IMR-90 (cell line): ENCODE measurements at regions not wholly inside any gene's neighbourhood (a gene's known extent, or its start where the extent isn't known, plus 50 kb on each side); places are given as distances from the start of the nearest gene placed in this dataset.
A peak's percentile ranks its signal among the peaks of the same experiment; 100 is the strongest.

Source experiments
- ATAC-seq: fragments of 200-7000 bp; cut with Tn5 transposase; 2 replicates; pipeline ENCODE4 v1.9.1; 2020; ENCODE audit warnings: low read depth, mild to moderate bottlenecking, moderate library complexity
- BruUV-seq: library from RNA; stranded (reverse); fragments of 400-500 nt; replicated peaks from 2 replicates; lab custom pipeline; 2021; lab: Mats Ljungman, UMichigan
- CTCF ChIA-PET: fragments of 300-600 bp; formaldehyde crosslinking; extraction: SDS; loops from one replicate; lab custom pipeline; 2021; ENCODE audit warnings: antibody characterized with exemption; lab: Yijun Ruan, JAX
- POLR2A ChIA-PET: fragments of 300-600 bp; sonication (Branson Sonifier 250); formaldehyde crosslinking; loops from one replicate; lab custom pipeline; 2022; ENCODE audit warnings: antibody characterized with exemption; ENCODE audit not compliant: unreplicated experiment; lab: Charles Lee
- DNase-seq: peaks from one replicate; pipeline ENCODE4 v3.0.0; 2013
- H2AFZ ChIP-seq: replicated peaks from 2 replicates; pipeline ENCODE3; 2013; ENCODE audit warnings: low read length, mild to moderate bottlenecking; ENCODE audit not compliant: poor library complexity
- H2AK5ac ChIP-seq: 2 replicates; pipeline ENCODE4 v1.6.1; 2013; ENCODE audit warnings: low read depth, low read length, inconsistent platforms
- H2AK9ac ChIP-seq: replicated peaks from 2 replicates; pipeline ENCODE3; 2013; ENCODE audit warnings: mild to moderate bottlenecking, low read depth, low read length, moderate library complexity; ENCODE audit not compliant: poor library complexity
- H2BK120ac ChIP-seq: 2 replicates; pipeline ENCODE4 v1.6.1; 2013; ENCODE audit warnings: low read depth, low read length, inconsistent platforms
- H2BK15ac ChIP-seq: 3 replicates; pipeline ENCODE4 v1.6.1; 2013; ENCODE audit warnings: low read depth, low read length, inconsistent platforms
- H2BK20ac ChIP-seq: 2 replicates; pipeline ENCODE4 v1.6.1; 2013; ENCODE audit warnings: low read depth, mild to moderate bottlenecking, inconsistent platforms, low read length, moderate library complexity
- H2BK5ac ChIP-seq: 2 replicates; pipeline ENCODE4 v1.6.1; 2013; ENCODE audit warnings: mild to moderate bottlenecking, low read depth, low read length, inconsistent platforms; ENCODE audit not compliant: poor library complexity, severe bottlenecking
- H3K14ac ChIP-seq: replicated peaks from 2 replicates; pipeline ENCODE4 v1.6.1; 2013; ENCODE audit warnings: low read depth, low read length, inconsistent platforms
- H3K18ac ChIP-seq: 2 replicates; pipeline ENCODE4 v1.6.1; 2013; ENCODE audit warnings: low read depth, low read length, control low read depth
- H3K23ac ChIP-seq: 2 replicates; pipeline ENCODE4 v1.6.1; 2013; ENCODE audit warnings: low read depth, low read length, inconsistent platforms
- H3K27ac ChIP-seq: 2 replicates; pipeline ENCODE4 v1.5.1; 2013; ENCODE audit warnings: mild to moderate bottlenecking, control low read depth, low read length; ENCODE audit not compliant: insufficient read depth
- H3K27me3 ChIP-seq: 2 replicates; pipeline ENCODE4 v1.6.1; 2013; ENCODE audit warnings: low read length; ENCODE audit not compliant: control insufficient read depth, insufficient read depth
- H3K36me3 ChIP-seq: 2 replicates; pipeline ENCODE4 v1.6.1; 2013; ENCODE audit warnings: low read length, mixed read lengths; ENCODE audit not compliant: control insufficient read depth, insufficient read depth
- H3K4ac ChIP-seq: 2 replicates; pipeline ENCODE4 v1.6.1; 2013; ENCODE audit warnings: low read depth, low read length, inconsistent platforms
- H3K4me1 ChIP-seq: 2 replicates; pipeline ENCODE4 v1.6.1; 2013; ENCODE audit warnings: low read length, mixed read lengths; ENCODE audit not compliant: control insufficient read depth, insufficient read depth
- H3K4me2 ChIP-seq: 2 replicates; pipeline ENCODE4 v1.6.1; 2013; ENCODE audit warnings: low read depth, mild to moderate bottlenecking, control low read depth, low read length, moderate library complexity
- H3K4me3 ChIP-seq: 2 replicates; pipeline ENCODE4 v1.5.1; 2013; ENCODE audit warnings: low read depth, mild to moderate bottlenecking, control low read depth, low read length, moderate library complexity; ENCODE audit not compliant: insufficient read depth
- H3K56ac ChIP-seq: 2 replicates; pipeline ENCODE4 v1.6.1; 2013; ENCODE audit warnings: low read length, inconsistent platforms; ENCODE audit not compliant: insufficient read depth; ENCODE audit errors: extremely low read depth
- H3K79me1 ChIP-seq, 2 experiments: 2 replicates each; pipeline ENCODE4 v1.6.1; 2013; ENCODE audit warnings: low read length in 2 of 2, inconsistent platforms in 1 of 2, low read depth in 1 of 2
- H3K9ac ChIP-seq: 2 replicates; pipeline ENCODE4 v1.6.1; 2013; ENCODE audit warnings: low read depth, low read length, control low read depth
- H3K9me1 ChIP-seq: 2 replicates; pipeline ENCODE4 v1.6.1; 2013; ENCODE audit warnings: low read length, inconsistent platforms; ENCODE audit not compliant: insufficient read depth
- H3K9me3 ChIP-seq: 2 replicates; pipeline ENCODE4 v1.6.1; 2013; ENCODE audit warnings: low read length; ENCODE audit not compliant: control insufficient read depth, insufficient read depth
- H4K20me1 ChIP-seq: 2 replicates; pipeline ENCODE4 v1.6.1; 2013; ENCODE audit warnings: low read length, inconsistent platforms; ENCODE audit not compliant: insufficient read depth
- H4K5ac ChIP-seq: 2 replicates; pipeline ENCODE4 v1.6.1; 2013; ENCODE audit warnings: mild to moderate bottlenecking, low read depth, low read length, control low read depth
- H4K8ac ChIP-seq, 2 experiments: 2 replicates each; pipeline ENCODE4 v1.6.1; 2013; ENCODE audit warnings: low read depth in 2 of 2, low read length in 2 of 2, control low read depth in 1 of 2, inconsistent platforms in 1 of 2
- H4K91ac ChIP-seq: 2 replicates; pipeline ENCODE4 v1.6.1; 2013; ENCODE audit warnings: low read depth, low read length, inconsistent platforms; ENCODE audit not compliant: insufficient read depth
- BHLHE40 ChIP-seq: fragments of 150-350 bp; IDR thresholded peaks from 2 replicates; pipeline ENCODE4 v1.6.1; 2016; ENCODE audit warnings: mild to moderate bottlenecking, low read depth, low read length
- CEBPB ChIP-seq: IDR thresholded peaks from 2 replicates; pipeline ENCODE4 v1.6.1; 2012; ENCODE audit warnings: low read depth, low read length, improper control_type of control experiment
- CHD1 ChIP-seq: IDR thresholded peaks from 2 replicates; pipeline ENCODE4 v1.6.1; 2012; ENCODE audit warnings: low read depth, low read length, improper control_type of control experiment
- CTCF ChIP-seq: conservative IDR thresholded peaks from 2 replicates; pipeline ENCODE4 v1.5.1; 2012; ENCODE audit warnings: mild to moderate bottlenecking, low read depth, low read length, improper control_type of control experiment
- FOS ChIP-seq: fragments of 150-350 bp; IDR thresholded peaks from 2 replicates; pipeline ENCODE4 v1.6.1; 2016; ENCODE audit warnings: low read depth, low read length
- MAFK ChIP-seq: IDR thresholded peaks from 2 replicates; pipeline ENCODE4 v1.6.1; 2012; ENCODE audit warnings: low read depth, low read length, improper control_type of control experiment
- MAZ ChIP-seq: IDR thresholded peaks from 2 replicates; pipeline ENCODE4 v1.6.1; 2012; ENCODE audit warnings: low read depth, mild to moderate bottlenecking, low read length, improper control_type of control experiment, moderate library complexity, borderline replicate concordance
- MXI1 ChIP-seq: IDR thresholded peaks from 2 replicates; pipeline ENCODE4 v1.6.1; 2012; ENCODE audit warnings: low read depth, mild to moderate bottlenecking, low read length, moderate library complexity, borderline replicate concordance
- NFE2L2 ChIP-seq: fragments of 150-350 bp; IDR thresholded peaks from 2 replicates; pipeline ENCODE4 v1.6.1; 2016; ENCODE audit warnings: low read depth, mild to moderate bottlenecking, low read length
- POLR2A ChIP-seq: IDR thresholded peaks from 2 replicates; pipeline ENCODE4 v1.6.1; 2012; ENCODE audit warnings: mild to moderate bottlenecking, low read depth, low read length
- RAD21 ChIP-seq: IDR thresholded peaks from 2 replicates; pipeline ENCODE4 v1.6.1; 2012; ENCODE audit warnings: low read length, improper control_type of control experiment
- RCOR1 ChIP-seq: IDR thresholded peaks from 2 replicates; pipeline ENCODE4 v1.6.1; 2012; ENCODE audit warnings: mild to moderate bottlenecking, low read length, improper control_type of control experiment; ENCODE audit not compliant: insufficient replicate concordance
- RFX5 ChIP-seq: IDR thresholded peaks from 2 replicates; pipeline ENCODE4 v1.8.0; 2012; ENCODE audit warnings: low read depth, mild to moderate bottlenecking, low read length, moderate library complexity
- SMC3 ChIP-seq: fragments of 150-350 bp; IDR thresholded peaks from 2 replicates; pipeline ENCODE4 v1.6.1; 2016; ENCODE audit warnings: low read depth, mild to moderate bottlenecking, antibody characterized with exemption, low read length, moderate library complexity
- WGBS, 2 experiments: methylation state at CpG; one replicate each; pipeline versions ENCODE4 v1.1.5 to v1.1.7; 2013; ENCODE audit warnings: missing lambda C conversion rate in 2 of 2; ENCODE audit not compliant: insufficient read length in 1 of 2; ENCODE audit errors: extremely low coverage in 2 of 2; 5-methylcytosine and 5-hydroxymethylcytosine counted together
- dilution Hi-C: fragments of 300-500 bp; cut with HindIII; formaldehyde crosslinking; loops from one replicate; pipeline ENCODE4 v1.14.3; 2018; ENCODE audit warnings: low sequenced_read_pairs; ENCODE audit not compliant: unreplicated experiment
- in situ Hi-C: fragments of 300-500 bp; cut with MboI; formaldehyde crosslinking; loops from 3 replicates; pipeline ENCODE4 v1.14.3; 2019; ENCODE audit warnings: low sequenced_read_pairs, inconsistent platforms, mixed read lengths
- intact Hi-C: fragments of 100-400 bp; cut with micrococcal nuclease; formaldehyde crosslinking; loops from 2 replicates; pipeline ENCODE4 v1.10.0; 2022
- TF ChIP-seq, protein P1 (sequence below): fragments of 150-350 bp; IDR thresholded peaks from 2 replicates; pipeline ENCODE4 v1.6.1; 2016; ENCODE audit warnings: low read depth, mild to moderate bottlenecking, low read length, moderate library complexity, borderline replicate concordance

GRCh38 chr3:73687106-73688004 is 62.6 kb upstream of the PDZRN3 start:
- dilution Hi-C loops = no loop called here
- peaks cover 11% of the 10 kb centered on the region for H3K4me1 ChIP-seq
- BruUV-seq = no TSS peak
- peak overlapping the region; percentile 69 for H2AFZ ChIP-seq
- no CpG with 5 or more reads among the region's 5 CpGs for WGBS, 2 experiments
- peaks cover 3% of the 10 kb centered on the region for H3K9me1 ChIP-seq
- H3K9me3 ChIP-seq = no peaks in the 10 kb centered on the region
- DNase-seq (peak; percentile 71), ATAC-seq (peak; percentile 81)
- H3K27me3 ChIP-seq = no peaks in the 10 kb centered on the region
- peak overlapping the region; percentile 70 for H2BK5ac ChIP-seq
- peak overlapping the region; percentile 59 to 78 for H4K8ac ChIP-seq
- peak overlapping the region; percentile 50; the same call in 1 of the 2 replicates for H2AK5ac ChIP-seq
- H2BK15ac ChIP-seq = peak overlapping the region; percentile 72; the same call in 2 of the 3 replicates
- H4K20me1 ChIP-seq = no peaks in the 10 kb centered on the region
- peak overlapping the region; percentile 80 for H3K27ac ChIP-seq
- H3K4ac ChIP-seq = peak overlapping the region; percentile 71
- peak overlapping the region; percentile 83 for H4K91ac ChIP-seq
- H2BK20ac ChIP-seq = peak overlapping the region; percentile 95
- peak overlapping the region; percentile 70 for H3K4me2 ChIP-seq
- H3K23ac ChIP-seq = peak overlapping the region; percentile 80; the same call in 1 of the 2 replicates
- intact Hi-C loops = no loop called here
- CTCF ChIA-PET = interaction anchor here (0.6 to 1.5 kb wide), 4 partner anchors 10 to 684 kb away, joined by 3 to 4 read pairs (median 3); no protein-coding TSS in a partner anchor
- H4K5ac ChIP-seq = peak overlapping the region; percentile 92
- no peak overlapping the region for H3K4me3 ChIP-seq
- peak overlapping the region; percentile 80 for H3K14ac ChIP-seq
- H2AK9ac ChIP-seq = no peak overlapping the region
- peak overlapping the region; percentile 40 for H3K56ac ChIP-seq
- POLR2A ChIA-PET = interaction anchor here (0.7 kb wide), 2 partner anchors 68 to 102 kb away, joined by 3 to 13 read pairs; no protein-coding TSS in a partner anchor
- no peaks in the 10 kb centered on the region for H3K79me1 ChIP-seq
- no peaks in the 10 kb centered on the region for H3K36me3 ChIP-seq
- H3K9ac ChIP-seq = no peak overlapping the region
- in situ Hi-C loops = no loop called here
- H3K18ac ChIP-seq = peak overlapping the region; percentile 99
- H2BK120ac ChIP-seq = peak overlapping the region; percentile 90
- TF ChIP-seq FOS (no peak), RCOR1 (no peak), CEBPB (no peak), CTCF (no peak), POLR2A (no peak), MAFK (no peak), MXI1 (no peak), MAZ (no peak), BHLHE40 (no peak), SMC3 (no peak), CHD1 (no peak), RAD21 (no peak), NFE2L2 (no peak), RFX5 (no peak)
- TF ChIP-seq, protein P1, sequence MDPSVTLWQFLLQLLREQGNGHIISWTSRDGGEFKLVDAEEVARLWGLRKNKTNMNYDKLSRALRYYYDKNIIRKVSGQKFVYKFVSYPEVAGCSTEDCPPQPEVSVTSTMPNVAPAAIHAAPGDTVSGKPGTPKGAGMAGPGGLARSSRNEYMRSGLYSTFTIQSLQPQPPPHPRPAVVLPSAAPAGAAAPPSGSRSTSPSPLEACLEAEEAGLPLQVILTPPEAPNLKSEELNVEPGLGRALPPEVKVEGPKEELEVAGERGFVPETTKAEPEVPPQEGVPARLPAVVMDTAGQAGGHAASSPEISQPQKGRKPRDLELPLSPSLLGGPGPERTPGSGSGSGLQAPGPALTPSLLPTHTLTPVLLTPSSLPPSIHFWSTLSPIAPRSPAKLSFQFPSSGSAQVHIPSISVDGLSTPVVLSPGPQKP = no peak
